Testis (tissue), 2 donors: ENCODE measurements at regions not wholly inside any gene's neighbourhood (a gene's known extent, or its start where the extent isn't known, plus 50 kb on each side); places are given as distances from the start of the nearest gene placed in this dataset.
"Not testable (repeated sequence)": the region's sequence is repeated elsewhere in the genome, so short reads cannot be mapped to it uniquely, and the experiment has no call there.

Experiments
- DNase-seq: peaks from one replicate; pipeline ENCODE4 v3.0.0-alpha.2; 2019
- H3K27ac ChIP-seq, 2 donors: fragments of 200-600 bp; sonication (generic); one replicate each; pipeline ENCODE4 v1.5.1; 2019
- H3K27me3 ChIP-seq: fragments of 200-600 bp; sonication (generic); one replicate; pipeline ENCODE4 v1.5.1; 2019
- H3K36me3 ChIP-seq: fragments of 200-600 bp; sonication (generic); one replicate; pipeline ENCODE4 v1.5.1; 2017; ENCODE audit warnings: low read depth; ENCODE audit errors: missing control alignments
- H3K4me1 ChIP-seq: fragments of 200-600 bp; sonication (generic); one replicate; pipeline ENCODE4 v1.5.1; 2019
- H3K4me3 ChIP-seq, 2 donors: fragments of 200-600 bp; sonication (generic); one replicate each; pipeline ENCODE4 v1.5.1; 2017 to 2019
- H3K9me3 ChIP-seq: fragments of 200-600 bp; sonication (generic); one replicate; pipeline ENCODE4 v1.5.1; 2017
- CTCF ChIP-seq, 3 experiments: fragments of 450-650 bp in 2 of 3; fragments of 200-600 bp in 1 of 3; sonication (generic) in 1 of 3; IDR thresholded peaks; one replicate each; pipeline ENCODE4 v1.5.1; 2016 to 2019; ENCODE audit warnings: antibody characterized with exemption in 3 of 3, mild to moderate bottlenecking in 2 of 3, moderate library complexity in 1 of 3
- POLR2A ChIP-seq: fragments of 450-650 bp; IDR thresholded peaks from one replicate; pipeline ENCODE4 v1.6.1; 2017; ENCODE audit warnings: antibody characterized with exemption, mild to moderate bottlenecking, moderate library complexity
- WGBS, 2 donors: methylation state at CpG; one replicate each; pipeline ENCODE4 v1.1.5; 2018; 5-methylcytosine and 5-hydroxymethylcytosine counted together
- intact Hi-C: fragments of 100-400 bp; cut with DNase I; formaldehyde crosslinking; loops from one replicate; pipeline ENCODE4 v1.15.1; 2023; ENCODE audit warnings: low total_unique reads

GRCh38 chr1:191752342-191752741 lies 405.9 kb upstream of the RGS18 start:
- DNase-seq, result no peak
- WGBS, 2 donors, result 83 to 84% methylated on average over 4 of the region's 4 CpGs
- H3K27ac ChIP-seq, result no peak overlapping the region
- H3K36me3 ChIP-seq, result no peaks in the 10 kb centered on the region
- no peak overlapping the region for H3K4me3 ChIP-seq
- no peaks in the 10 kb centered on the region for H3K27me3 ChIP-seq
- no peaks in the 10 kb centered on the region for H3K4me1 ChIP-seq
- intact Hi-C loops, result no loop called here
- TF ChIP-seq CTCF (IDR thresholded peaks at IDR 0.05), result no peak
- no peak for TF ChIP-seq POLR2A
- no peaks in the 10 kb centered on the region for H3K9me3 ChIP-seq

- Histone ChIP-seq H3K4me1 (no peaks in the 10 kb centered on the region), H3K4me3 (no peak overlapping the region), H3K9me3 (no peaks in the 10 kb centered on the region), H3K27me3 (no peaks in the 10 kb centered on the region), H3K36me3 (no peaks in the 10 kb centered on the region), H3K27ac (no peak overlapping the region)
- TF ChIP-seq POLR2A (no peak), CTCF (IDR thresholded peaks at IDR 0.05) (no peak)
- no peak for DNase-seq
- WGBS, 2 donors, result 82 to 87% methylated on average over 2 of the region's 2 CpGs
- intact Hi-C loops, result no loop called here
Measured at GRCh38 chr1:191760016-191760415, 398.2 kb upstream of the RGS18 start.

GRCh38 chr1:191788551-191788950 lies 369.7 kb upstream of the RGS18 start:
- intact Hi-C loops, result no loop called here
- no peaks in the 10 kb centered on the region for H3K36me3 ChIP-seq
- no peaks in the 10 kb centered on the region for H3K27me3 ChIP-seq
- TF ChIP-seq CTCF (IDR thresholded peaks at IDR 0.05) (no peak), POLR2A (no peak)
- no peak overlapping the region for H3K27ac ChIP-seq
- 52 to 83% methylated on average over 1 of the region's 1 CpG for WGBS, 2 donors
- H3K4me1 ChIP-seq, result no peaks in the 10 kb centered on the region
- H3K9me3 ChIP-seq, result no peaks in the 10 kb centered on the region
- H3K4me3 ChIP-seq, result no peak overlapping the region
- no peak for DNase-seq

GRCh38 chr1:191798178-191798577 lies 360.1 kb upstream of the RGS18 start:
- Histone ChIP-seq H3K27ac (no peak overlapping the region), H3K36me3 (no peaks in the 10 kb centered on the region), H3K9me3 (no peaks in the 10 kb centered on the region), H3K4me1 (no peaks in the 10 kb centered on the region), H3K4me3 (no peak overlapping the region), H3K27me3 (no peaks in the 10 kb centered on the region)
- DNase-seq, result no peak
- intact Hi-C loops, result no loop called here
- 74 to 82% methylated on average over 1 of the region's 1 CpG for WGBS, 2 donors
- TF ChIP-seq POLR2A (no peak), CTCF (IDR thresholded peaks at IDR 0.05) (no peak)

- DNase-seq, result no peak
- intact Hi-C loops, result no loop called here
- Histone ChIP-seq H3K4me1 (no peaks in the 10 kb centered on the region), H3K9me3 (no peaks in the 10 kb centered on the region), H3K36me3 (no peaks in the 10 kb centered on the region), H3K4me3 (no peak overlapping the region), H3K27me3 (no peaks in the 10 kb centered on the region), H3K27ac (no peak overlapping the region)
- 50 to 60% methylated on average over 3 of the region's 3 CpGs for WGBS, 2 donors
- TF ChIP-seq CTCF (IDR thresholded peaks at IDR 0.05) (no peak), POLR2A (no peak)
Measured at GRCh38 chr1:191804311-191804710, 354.0 kb upstream of the RGS18 start.

- WGBS, 2 donors, result 66 to 75% methylated on average over 5 of the region's 5 CpGs
- H3K27me3 ChIP-seq, H3K9me3 ChIP-seq, H3K36me3 ChIP-seq, H3K4me1 ChIP-seq, intact Hi-C loops, H3K4me3 ChIP-seq, H3K27ac ChIP-seq, DNase-seq: not testable (repeated sequence)
Measured at GRCh38 chr1:191813593-191813992, 344.7 kb upstream of the RGS18 start.
